Esophagus squamous epithelium (tissue), 5 donors: ENCODE measurements at regions not wholly inside any gene's neighbourhood (a gene's known extent, or its start where the extent isn't known, plus 50 kb on each side); places are given as distances from the start of the nearest gene placed in this dataset.

Experiments used
- DNase-seq: peaks from one replicate; lab custom pipeline; 2025; lab: John Stamatoyannopoulos, UW
- H3K27ac ChIP-seq, 4 donors: fragments of 200-600 bp; sonication (generic); one replicate each; pipeline ENCODE4 v1.5.1; 2016 to 2019; ENCODE audit warnings: mild to moderate bottlenecking in 1 of 4
- H3K27me3 ChIP-seq, 4 donors: fragments of 200-600 bp; sonication (generic); 1 replicate in 3 of 4; 2 replicates in 1 of 4; pipeline versions ENCODE4 v1.5.1 to v1.6.0; 2017 to 2021; ENCODE audit warnings: antibody characterized with exemption in 1 of 4
- H3K36me3 ChIP-seq, 3 donors: fragments of 200-600 bp; sonication (generic); one replicate each; pipeline ENCODE4 v1.5.1; 2016 to 2019
- H3K4me1 ChIP-seq, 3 donors: fragments of 200-600 bp; sonication (generic); one replicate each; pipeline ENCODE4 v1.5.1; 2017 to 2019
- H3K4me3 ChIP-seq, 4 donors: fragments of 200-600 bp; sonication (generic); 1 replicate in 3 of 4; 2 replicates in 1 of 4; pipeline ENCODE4 v1.5.1; 2016 to 2019; ENCODE audit warnings: mild to moderate bottlenecking in 2 of 4, moderate library complexity in 1 of 4
- H3K9me3 ChIP-seq, 3 donors: fragments of 200-600 bp; sonication (generic); one replicate each; pipeline ENCODE4 v1.5.1; 2016 to 2019
- POLR2A ChIP-seq, 4 donors: fragments of 450-650 bp; IDR thresholded peaks; one replicate each; pipeline ENCODE4 v1.6.1; 2017; ENCODE audit warnings: antibody characterized with exemption in 4 of 4, mild to moderate bottlenecking in 4 of 4, moderate library complexity in 3 of 4
- WGBS, 2 donors: methylation state at CpG; one replicate each; pipeline ENCODE4 v1.1.5; 2018; 5-methylcytosine and 5-hydroxymethylcytosine counted together
- intact Hi-C: fragments of 100-400 bp; cut with DNase I; formaldehyde crosslinking; loops from one replicate; pipeline ENCODE4 v1.15.0; 2022
- TF ChIP-seq, protein P1 (sequence below), 6 experiments: fragments of 450-650 bp in 4 of 6; fragments of 200-600 bp in 2 of 6; sonication (generic) in 2 of 6; IDR thresholded peaks; one replicate each; pipeline ENCODE4 v1.5.1; 2016 to 2019; ENCODE audit warnings: antibody characterized with exemption in 6 of 6, mild to moderate bottlenecking in 4 of 6, moderate library complexity in 4 of 6
- donor health status: DM: yes; HTN: yes; CAD: no.

DNA sequence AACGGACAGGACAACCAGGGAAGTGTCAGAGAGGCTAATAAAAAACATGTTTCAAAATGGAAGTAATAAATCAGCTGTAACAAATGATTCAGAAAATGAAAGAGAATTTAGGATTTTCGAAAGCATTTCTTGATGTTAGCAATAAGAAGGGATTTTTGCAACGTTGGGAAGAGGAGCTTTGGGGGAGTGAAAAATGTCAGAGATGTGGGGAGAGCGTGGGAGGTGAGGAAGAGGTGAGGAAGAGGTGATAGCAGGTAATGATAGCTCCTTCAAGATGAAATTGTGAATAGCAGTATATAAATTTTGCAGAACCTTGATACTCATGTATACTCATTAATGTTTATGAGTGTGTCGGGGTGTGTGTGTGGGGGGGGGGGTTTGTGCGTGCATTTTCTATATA is 76.2 kb upstream of the COX10 start:
- Histone ChIP-seq H3K36me3 (no peaks in the 10 kb centered on the region), H3K4me1 (no peaks in the 10 kb centered on the region), H3K27me3 (no peaks in the 10 kb centered on the region), H3K9me3 (no peaks in the 10 kb centered on the region), H3K27ac (no peak overlapping the region), H3K4me3 (no peak overlapping the region)
- intact Hi-C loops = no loop called here
- no peak for DNase-seq
- TF ChIP-seq, protein P1, sequence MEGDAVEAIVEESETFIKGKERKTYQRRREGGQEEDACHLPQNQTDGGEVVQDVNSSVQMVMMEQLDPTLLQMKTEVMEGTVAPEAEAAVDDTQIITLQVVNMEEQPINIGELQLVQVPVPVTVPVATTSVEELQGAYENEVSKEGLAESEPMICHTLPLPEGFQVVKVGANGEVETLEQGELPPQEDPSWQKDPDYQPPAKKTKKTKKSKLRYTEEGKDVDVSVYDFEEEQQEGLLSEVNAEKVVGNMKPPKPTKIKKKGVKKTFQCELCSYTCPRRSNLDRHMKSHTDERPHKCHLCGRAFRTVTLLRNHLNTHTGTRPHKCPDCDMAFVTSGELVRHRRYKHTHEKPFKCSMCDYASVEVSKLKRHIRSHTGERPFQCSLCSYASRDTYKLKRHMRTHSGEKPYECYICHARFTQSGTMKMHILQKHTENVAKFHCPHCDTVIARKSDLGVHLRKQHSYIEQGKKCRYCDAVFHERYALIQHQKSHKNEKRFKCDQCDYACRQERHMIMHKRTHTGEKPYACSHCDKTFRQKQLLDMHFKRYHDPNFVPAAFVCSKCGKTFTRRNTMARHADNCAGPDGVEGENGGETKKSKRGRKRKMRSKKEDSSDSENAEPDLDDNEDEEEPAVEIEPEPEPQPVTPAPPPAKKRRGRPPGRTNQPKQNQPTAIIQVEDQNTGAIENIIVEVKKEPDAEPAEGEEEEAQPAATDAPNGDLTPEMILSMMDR (IDR thresholded peaks at IDR 0.05) = no peak
- TF ChIP-seq POLR2A (IDR thresholded peaks at IDR 0.05) = no peak
- WGBS, 2 donors = 83 to 86% methylated on average over 5 of the region's 6 CpGs

DNA sequence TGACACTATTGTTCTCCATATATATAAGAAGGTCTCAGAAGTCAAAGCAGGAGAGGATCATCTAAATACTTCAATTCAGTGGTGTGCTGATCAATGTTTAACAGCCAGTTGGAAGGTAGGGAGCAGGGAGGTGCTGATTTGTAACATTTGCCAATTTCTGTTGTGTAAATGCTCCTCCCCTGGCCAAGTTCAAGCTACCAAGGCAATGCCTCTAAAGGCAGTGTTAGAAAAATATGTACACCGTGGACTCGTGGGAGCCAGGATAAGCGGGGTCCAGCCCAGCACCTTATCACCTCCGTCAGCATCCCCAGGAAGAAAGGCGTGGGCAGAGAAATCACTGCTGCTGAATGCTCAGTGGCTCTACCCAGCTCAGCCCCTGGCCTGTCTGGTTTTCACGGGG is 75.3 kb upstream of the COX10 start:
- intact Hi-C loops = no loop called here
- no peak overlapping the region for H3K4me3 ChIP-seq
- 78 to 81% methylated on average over 3 of the region's 6 CpGs for WGBS, 2 donors
- no peak for DNase-seq
- no peaks in the 10 kb centered on the region for H3K27me3 ChIP-seq
- no peaks in the 10 kb centered on the region for H3K4me1 ChIP-seq
- TF ChIP-seq POLR2A (IDR thresholded peaks at IDR 0.05) = no peak
- TF ChIP-seq, protein P1 (IDR thresholded peaks at IDR 0.05) = no peak
- H3K9me3 ChIP-seq = no peaks in the 10 kb centered on the region
- no peak overlapping the region for H3K27ac ChIP-seq
- no peaks in the 10 kb centered on the region for H3K36me3 ChIP-seq

DNA sequence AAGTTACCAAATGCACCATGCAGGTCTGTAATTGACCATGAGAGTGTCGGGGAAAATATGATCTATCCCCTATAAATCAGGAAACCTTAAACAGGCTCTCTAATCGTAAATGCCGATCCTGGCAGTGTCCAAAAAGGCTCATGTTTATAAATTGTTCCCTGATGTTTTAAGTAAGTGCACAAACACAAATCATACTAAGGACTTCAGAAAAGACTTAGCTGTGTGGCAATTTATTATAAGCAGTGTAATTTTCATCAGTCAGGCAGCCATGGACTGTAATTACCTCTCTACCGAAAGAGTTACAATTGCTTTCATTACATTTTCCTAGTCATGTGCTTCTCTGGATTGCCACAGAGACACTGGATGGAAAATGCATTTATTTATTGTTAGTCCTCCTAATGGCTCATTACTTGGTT is 73.4 kb upstream of the COX10 start:
- Histone ChIP-seq H3K27me3 (no peaks in the 10 kb centered on the region), H3K36me3 (peaks cover 0 to 3% (median 0%) of the 10 kb centered on the region in 3 donors), H3K4me1 (no peaks in the 10 kb centered on the region), H3K27ac (no peak overlapping the region), H3K4me3 (no peak overlapping the region), H3K9me3 (no peaks in the 10 kb centered on the region)
- intact Hi-C loops = no loop called here
- WGBS, 2 donors = 72% methylated on average over 4 of the region's 4 CpGs
- TF ChIP-seq POLR2A (IDR thresholded peaks at IDR 0.05) = no peak
- TF ChIP-seq, protein P1 (IDR thresholded peaks at IDR 0.05) = no peak
- no peak for DNase-seq

DNA sequence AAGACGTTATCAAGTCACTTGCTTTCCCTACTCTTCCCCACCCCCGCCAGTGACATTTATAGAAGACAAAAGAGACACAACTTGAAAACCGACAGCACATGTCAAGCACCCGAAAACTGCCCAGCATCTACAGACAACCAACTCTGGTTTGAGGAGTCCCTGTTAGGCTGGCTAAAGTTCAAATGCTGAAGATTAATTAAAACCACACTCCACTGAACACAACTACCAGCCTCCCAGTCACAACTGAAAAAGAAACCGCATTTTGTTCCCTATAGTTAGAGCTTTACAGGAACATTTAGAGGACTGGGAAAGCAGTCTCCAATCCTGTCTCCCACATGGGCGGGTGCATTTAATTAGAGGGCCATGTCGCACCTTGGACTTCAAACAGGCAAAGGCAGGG is 73.0 kb upstream of the COX10 start:
- TF ChIP-seq, protein P1 (IDR thresholded peaks at IDR 0.05) = no peak
- no peak for TF ChIP-seq POLR2A (IDR thresholded peaks at IDR 0.05)
- no peak for DNase-seq
- peaks cover 0 to 6% (median 0%) of the 10 kb centered on the region in 3 donors for H3K36me3 ChIP-seq
- no peaks in the 10 kb centered on the region for H3K27me3 ChIP-seq
- H3K27ac ChIP-seq = no peak overlapping the region
- no peaks in the 10 kb centered on the region for H3K4me1 ChIP-seq
- H3K4me3 ChIP-seq = no peak overlapping the region
- H3K9me3 ChIP-seq = no peaks in the 10 kb centered on the region
- intact Hi-C loops = no loop called here
- 68 to 74% methylated on average over 6 of the region's 7 CpGs for WGBS, 2 donors

DNA sequence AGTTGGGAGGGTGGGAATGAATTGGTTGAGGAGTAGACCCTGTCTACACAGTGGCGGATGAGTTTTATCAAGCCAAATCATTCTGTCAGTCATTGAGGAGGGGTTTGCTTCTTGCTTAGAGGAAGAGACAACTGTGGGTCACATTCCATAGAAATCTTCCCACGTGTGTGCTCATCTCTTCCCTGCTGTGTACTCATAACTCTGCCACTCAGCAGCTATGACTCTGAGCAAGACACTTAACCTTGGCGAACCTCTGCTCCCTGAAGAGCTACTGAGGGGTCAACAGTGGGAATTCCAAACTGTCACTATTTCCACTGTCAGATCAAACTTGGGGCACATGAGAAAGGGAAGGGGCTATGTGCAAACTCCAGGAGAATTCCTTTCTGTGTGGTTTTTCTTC is 72.6 kb upstream of the COX10 start:
- H3K27me3 ChIP-seq = no peaks in the 10 kb centered on the region
- peaks cover 0 to 6% (median 0%) of the 10 kb centered on the region in 3 donors for H3K36me3 ChIP-seq
- no peaks in the 10 kb centered on the region for H3K4me1 ChIP-seq
- DNase-seq = no peak
- no peak overlapping the region for H3K27ac ChIP-seq
- intact Hi-C loops = no loop called here
- TF ChIP-seq POLR2A (IDR thresholded peaks at IDR 0.05) = no peak
- TF ChIP-seq, protein P1 (IDR thresholded peaks at IDR 0.05) = no peak
- H3K9me3 ChIP-seq = no peaks in the 10 kb centered on the region
- 71 to 80% methylated on average over 3 of the region's 3 CpGs for WGBS, 2 donors
- H3K4me3 ChIP-seq = no peak overlapping the region
